Adrenal gland (tissue), 5 donors: ENCODE measurements at regions not wholly inside any gene's neighbourhood (a gene's known extent, or its start where the extent isn't known, plus 50 kb on each side); places are given as distances from the start of the nearest gene placed in this dataset.

Experiments used
- CTCF ChIP-seq, 6 experiments: fragments of 450-650 bp in 4 of 6; fragments of 200-600 bp in 2 of 6; sonication (generic) in 1 of 6; IDR thresholded peaks; 1 replicate in 5 of 6; 2 replicates in 1 of 6; pipeline versions ENCODE4 v1.5.1 to v1.8.0; 2016 to 2021; ENCODE audit warnings: antibody characterized with exemption in 6 of 6, mild to moderate bottlenecking in 2 of 6, moderate library complexity in 1 of 6
- POLR2A ChIP-seq, 2 donors: fragments of 450-650 bp; IDR thresholded peaks; one replicate each; pipeline ENCODE4 v1.6.1; 2017; ENCODE audit warnings: antibody characterized with exemption in 2 of 2, mild to moderate bottlenecking in 2 of 2, moderate library complexity in 1 of 2
- donor health status: DM: no; HTN: no; CAD: no.

GRCh38 chr5:92946546-92946945 lies 634.5 kb downstream of the NR2F1-AS1 start:
- TF ChIP-seq CTCF (IDR thresholded peaks at IDR 0.05): no peak
- no peak for TF ChIP-seq POLR2A (IDR thresholded peaks at IDR 0.05)
